ENCODE measurements at regions not wholly inside any gene's neighbourhood (a gene's known extent, or its start where the extent isn't known, plus 50 kb on each side); places are given as distances from the start of the nearest gene placed in this dataset.
A peak's percentile ranks its signal among the peaks of the same experiment; 100 is the strongest.
"Not testable (repeated sequence)": the region's sequence is repeated elsewhere in the genome, so short reads cannot be mapped to it uniquely, and the experiment has no call there.

- DNase-seq = no peak
These were observed 617.5 kb upstream of the GRIN3A start for GRCh38 chr9:102355982-102356381.

GRCh38 chr9:102354041-102354440, 615.6 kb upstream of the GRIN3A start:
- DNase-seq = no peak

- DNase-seq = not testable (repeated sequence)
These were observed 599.0 kb upstream of the GRIN3A start for GRCh38 chr9:102337471-102337870.

GRCh38 chr9:102309379-102309778, 570.9 kb upstream of the GRIN3A start:
- DNase-seq = no peak

GRCh38 chr9:102295188-102295587, 556.7 kb upstream of the GRIN3A start:
- DNase-seq = no peak

GRCh38 chr9:102273952-102274351, 535.5 kb upstream of the GRIN3A start:
- no peak for DNase-seq

GRCh38 chr9:102253099-102253498, 514.7 kb upstream of the GRIN3A start:
- no peak for DNase-seq

GRCh38 chr9:102244916-102245315, 506.5 kb upstream of the GRIN3A start:
- DNase-seq = no peak

GRCh38 chr9:102237520-102237919, 499.1 kb upstream of the GRIN3A start:
- no peak for DNase-seq

- peak in 1 of 4 experiments; percentile 1 for DNase-seq
These were observed 498.6 kb upstream of the GRIN3A start for GRCh38 chr9:102237094-102237493.

- DNase-seq = not testable (repeated sequence)
These were observed 489.0 kb upstream of the GRIN3A start for GRCh38 chr9:102227416-102227815.

GRCh38 chr9:102225841-102226441, 487.5 kb upstream of the GRIN3A start:
- no peak for DNase-seq

- not testable (repeated sequence) for DNase-seq
These were observed 485.1 kb upstream of the GRIN3A start for GRCh38 chr9:102223320-102224136.

- no peak for DNase-seq
These were observed 470.7 kb upstream of the GRIN3A start for GRCh38 chr9:102209176-102209575.

GRCh38 chr9:102206432-102206831, 468.0 kb upstream of the GRIN3A start:
- no peak for DNase-seq

- DNase-seq = no peak
These were observed 466.8 kb upstream of the GRIN3A start for GRCh38 chr9:102205251-102205650.

- no peak for DNase-seq
These were observed 463.7 kb upstream of the GRIN3A start for GRCh38 chr9:102202126-102202525.

GRCh38 chr9:102185962-102186361, 447.5 kb upstream of the GRIN3A start:
- DNase-seq = no peak

GRCh38 chr9:102185371-102185770, 446.9 kb upstream of the GRIN3A start:
- DNase-seq = no peak

GRCh38 chr9:102178811-102179210, 440.4 kb upstream of the GRIN3A start:
- no peak for DNase-seq

GRCh38 chr9:102174202-102174601, 435.8 kb upstream of the GRIN3A start:
- not testable (repeated sequence) for DNase-seq

GRCh38 chr9:102164247-102164646, 425.8 kb upstream of the GRIN3A start:
- no peak for DNase-seq

- DNase-seq = not testable (repeated sequence)
These were observed 414.6 kb upstream of the GRIN3A start for GRCh38 chr9:102153081-102153480.

- DNase-seq = peak in 1 of 4 experiments; percentile 2
These were observed 397.3 kb upstream of the GRIN3A start for GRCh38 chr9:102135768-102136167.
